ENCODE measurements at regions not wholly inside any gene's neighbourhood (a gene's known extent, or its start where the extent isn't known, plus 50 kb on each side); places are given as distances from the start of the nearest gene placed in this dataset.
A peak's percentile ranks its signal among the peaks of the same experiment; 100 is the strongest.

DNA sequence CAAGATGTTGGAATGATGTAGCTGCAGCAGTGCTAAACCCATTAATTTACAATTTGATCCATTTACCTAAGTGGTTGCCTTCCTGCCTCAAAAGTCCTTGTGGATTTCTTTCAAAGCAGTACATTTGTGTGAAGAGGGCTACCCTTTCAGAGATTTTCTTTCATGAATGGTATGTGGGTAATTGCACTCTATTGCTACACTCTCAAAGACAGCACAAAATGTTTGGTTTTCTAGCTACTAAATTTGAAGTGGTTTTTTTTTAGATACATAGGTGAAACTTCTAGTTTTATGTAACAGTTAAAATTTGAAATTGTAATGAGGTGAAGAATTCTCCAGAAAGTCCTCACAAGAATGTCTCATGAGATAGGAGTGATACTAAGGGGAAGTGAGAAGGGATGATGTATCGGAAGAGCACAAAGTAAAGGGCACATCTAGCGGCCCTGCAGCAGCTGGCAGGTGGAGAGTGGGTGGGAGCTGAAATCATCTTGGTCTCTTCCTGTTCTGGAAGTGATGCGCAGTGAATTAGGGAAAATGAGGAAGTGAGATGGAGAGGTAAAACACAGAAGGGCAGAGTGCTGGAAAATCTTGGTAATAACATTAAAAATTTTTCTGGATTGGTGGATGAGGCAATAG is 236.8 kb upstream of the MAN1A1 start:
- Histone ChIP-seq H3K27me3 (ENCODE audit: control insufficient read depth in 2 of 2, insufficient read depth in 2 of 2, low read length in 2 of 2) (no peaks in the 10 kb centered on the region), H3K9me3 (replicated peaks; ENCODE audit: control insufficient read depth, insufficient read depth, low read depth, low read length) (no peaks in the 10 kb centered on the region), H3K4me2 (ENCODE audit: insufficient read depth, low read length) (no peak overlapping the region), H3K79me2 (ENCODE audit: control insufficient read depth, insufficient read depth, low read length) (no peaks in the 10 kb centered on the region), H3K4me3 (no peak overlapping the region), H3K9ac (ENCODE audit: insufficient read depth in 1 of 2, low read depth in 2 of 2, low read length in 2 of 2) (no peak overlapping the region), H2AFZ (ENCODE audit: low read depth, low read length) (peak overlapping the region; percentile 38; the same call in 1 of the 2 replicates), H4K20me1 (replicated peaks; ENCODE audit: control insufficient read depth, insufficient read depth, low read length) (no peaks in the 10 kb centered on the region), H3K27ac (ENCODE audit: extremely low read depth, low read depth, low read length) (no peak overlapping the region), H3K9me1 (ENCODE audit: control insufficient read depth, insufficient read depth, low read length) (no peaks in the 10 kb centered on the region), H3K36me3 (ENCODE audit: control insufficient read depth, insufficient read depth, low read length) (no peaks in the 10 kb centered on the region), H3K4me1 (replicated peaks in 1 of 2; ENCODE audit: control insufficient read depth in 2 of 2, insufficient read depth in 2 of 2, low read length in 2 of 2) (peaks cover 4 to 10% of the 10 kb centered on the region in 2 experiments; a peak in 3 of 5 replicates)
- DNase-seq (ENCODE audit: extremely low read depth in 1 of 4, low spot score in 3 of 4) (no peak), FAIRE-seq (no peak), ATAC-seq (peak; percentile 46; the same call in 2 of the 3 replicates)
- intact Hi-C loops (cut with micrococcal nuclease) = no loop called here
- TF ChIP-seq CTBP1 (IDR thresholded peaks at IDR 0.05; ENCODE audit: borderline replicate concordance) = peak; percentile 35; the same call in 1 of the 2 replicates
- TF ChIP-seq, protein P1, sequence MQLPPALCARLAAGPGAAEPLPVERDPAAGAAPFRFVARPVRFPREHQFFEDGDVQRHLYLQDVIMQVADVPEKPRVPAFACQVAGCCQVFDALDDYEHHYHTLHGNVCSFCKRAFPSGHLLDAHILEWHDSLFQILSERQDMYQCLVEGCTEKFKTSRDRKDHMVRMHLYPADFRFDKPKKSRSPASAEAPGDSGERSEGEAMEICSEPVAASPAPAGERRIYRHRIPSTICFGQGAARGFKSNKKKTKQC (CRISPR knock-in tag; IDR thresholded peaks at IDR 0.05) = no peak
- no peak for TF ChIP-seq CEBPG (CRISPR knock-in tag; IDR thresholded peaks at IDR 0.05)
- 0 out of 4 replicates have a peak, but pooled peaks of 1 of the 2 experiments have one; percentile 8 for TF ChIP-seq CEBPG (tag; conservative IDR thresholded peaks at IDR 0.05 in 1 of 2, IDR thresholded peaks at IDR 0.05 in 1 of 2)
- no peak for TF ChIP-seq ZFP91 (CRISPR knock-in tag; IDR thresholded peaks at IDR 0.05)
- no peak for TF ChIP-seq MEIS2 (IDR thresholded peaks at IDR 0.05; ENCODE audit: partially characterized antibody)
- TF ChIP-seq ZZZ3 (IDR thresholded peaks at IDR 0.05) = no peak
- no peak for TF ChIP-seq COPS2 (conservative IDR thresholded peaks at IDR 0.05)
- 0 out of 2 replicates have a peak, but pooled peaks have one; percentile 15 for TF ChIP-seq EGR1 (conservative IDR thresholded peaks at IDR 0.05)
- no peak for TF ChIP-seq RBM39 (optimal IDR thresholded peaks at IDR 0.05; ENCODE audit: low read depth, low read length)
- no peak for TF ChIP-seq MIER1 (IDR thresholded peaks at IDR 0.05; ENCODE audit: low read depth)
- TF ChIP-seq DPF2 (IDR thresholded peaks at IDR 0.05) = no peak
- TF ChIP-seq SPI1 (IDR thresholded peaks at IDR 0.05; ENCODE audit: borderline replicate concordance, low read depth, low read length) = peak; percentile 92
- TF ChIP-seq GTF2F1 (IDR thresholded peaks at IDR 0.05; ENCODE audit: low read depth, low read length) = no peak
- no peak for TF ChIP-seq HNRNPLL (IDR thresholded peaks at IDR 0.05; ENCODE audit: low read depth, low read length, poor library complexity, severe bottlenecking)
- TF ChIP-seq ESRRA (IDR thresholded peaks at IDR 0.05; ENCODE audit: borderline replicate concordance, low read depth) = no peak
- CTCF ChIA-PET (ENCODE audit: low intra/inter-chr PET ratio) = no interaction called here
- BruUV-seq (replicated peaks) = no TSS peak
- POLR2A ChIA-PET = interaction anchor here (0.9 kb wide), 1 partner anchor 15 kb away, joined by 3 read pairs; no protein-coding TSS in a partner anchor
- WGBS (ENCODE audit: insufficient coverage, low coverage, missing lambda C conversion rate) = 56% methylated on average over 3 of the region's 3 CpGs
- in situ Hi-C loops (cut with MboI) = no loop called here
